HCT116 (cell line): ENCODE measurements at regions not wholly inside any gene's neighbourhood (a gene's known extent, or its start where the extent isn't known, plus 50 kb on each side); places are given as distances from the start of the nearest gene placed in this dataset.

ENCODE experiments used
- ATAC-seq: fragments of 200-7000 bp; cut with Tn5 transposase; 2 replicates; pipeline ENCODE4 v1.9.1; 2020; ENCODE audit warnings: mild to moderate bottlenecking, moderate library complexity
- BruUV-seq: library from RNA; stranded (reverse); fragments of 400-500 nt; replicated peaks from 2 replicates; lab custom pipeline; 2021; lab: Mats Ljungman, UMichigan
- CTCF ChIA-PET: fragments of 300-600 bp; sonication (Branson Sonifier 250); formaldehyde crosslinking; loops from one replicate; lab custom pipeline; 2021; ENCODE audit warnings: antibody characterized with exemption; lab: Charles Lee
- POLR2A ChIA-PET: fragments of 300-600, 350-600 bp; sonication (Branson Sonifier 250); formaldehyde crosslinking; loops from one replicate; lab custom pipeline; 2021; ENCODE audit warnings: antibody characterized with exemption; lab: Charles Lee
- RAD21 ChIA-PET, 2 experiments: fragments of 300-600 bp; sonication (Branson Sonifier 250); formaldehyde crosslinking; loops; one replicate each; lab custom pipeline; 2023; ENCODE audit warnings: low total read pairs in 2 of 2; ENCODE audit not compliant: uncharacterized antibody in 2 of 2, unreplicated experiment in 2 of 2, low non-redundant PET in 1 of 2; lab: Charles Lee
- DNase-seq: peaks from one replicate; pipeline ENCODE4 v3.0.0-alpha.2; 2010; ENCODE audit warnings: low read depth, low spot score
- H2AFZ ChIP-seq: fragments of 200-600 bp; shearing (Covaris generic), sonication (generic); 2 replicates; pipeline ENCODE4 v1.6.1; 2017; ENCODE audit warnings: low read depth, mixed run types, mixed read lengths, antibody characterized with exemption, low read length; ENCODE audit not compliant: poor library complexity, severe bottlenecking
- H3K27ac ChIP-seq: 2 replicates; pipeline ENCODE4 v1.5.1; 2012; ENCODE audit warnings: low read depth, low read length
- H3K27me3 ChIP-seq: fragments of 200-600 bp; sonication (generic); 2 replicates; pipeline ENCODE4 v1.6.1; 2016; ENCODE audit warnings: mixed run types, low read length, mixed read lengths; ENCODE audit not compliant: insufficient read depth
- H3K36me3 ChIP-seq, 2 experiments: fragments of 200-500 bp in 1 of 2; fragments of 200-600 bp in 1 of 2; sonication (Bioruptor generic) in 1 of 2; sonication (generic) in 1 of 2; 2 replicates each; pipeline versions ENCODE4 v1.5.1 to v1.6.1; 2014 to 2016; ENCODE audit warnings: low read length in 2 of 2, inconsistent platforms in 1 of 2, mixed read lengths in 1 of 2, mixed run types in 1 of 2; ENCODE audit not compliant: insufficient read depth in 2 of 2, control insufficient read depth in 1 of 2
- H3K4me1 ChIP-seq, 2 experiments: fragments of 200-600 bp in 1 of 2; sonication (generic) in 1 of 2; 2 replicates each; pipeline versions ENCODE4 v1.5.1 to v1.6.1; 2012 to 2017; ENCODE audit warnings: low read length in 2 of 2, inconsistent platforms in 1 of 2, mild to moderate bottlenecking in 1 of 2, mixed read lengths in 1 of 2, mixed run types in 1 of 2, moderate library complexity in 1 of 2; ENCODE audit not compliant: insufficient read depth in 2 of 2, control insufficient read depth in 1 of 2
- H3K4me2 ChIP-seq: fragments of 200-600 bp; sonication (generic); 2 replicates; pipeline ENCODE4 v1.6.1; 2017; ENCODE audit warnings: mixed run types, low read length, mixed read lengths
- H3K4me3 ChIP-seq, 2 experiments: fragments of 200-600 bp in 1 of 2; sonication (generic) in 1 of 2; replicated peaks in 1 of 2; 2 replicates each; pipeline ENCODE4 v1.5.1; 2011 to 2016; ENCODE audit warnings: low read length in 2 of 2, control low read depth in 1 of 2, low read depth in 1 of 2, mild to moderate bottlenecking in 1 of 2, mixed read lengths in 1 of 2, mixed run types in 1 of 2
- H3K79me2 ChIP-seq: fragments of 200-600 bp; sonication (generic); 2 replicates; pipeline ENCODE4 v1.6.1; 2017; ENCODE audit warnings: mild to moderate bottlenecking, mixed run types, low read length, moderate library complexity, mixed read lengths; ENCODE audit not compliant: insufficient read depth
- H3K9ac ChIP-seq: fragments of 200-600 bp; sonication (generic); 2 replicates; pipeline ENCODE4 v1.6.1; 2016; ENCODE audit warnings: low read length, mixed read lengths
- H3K9me2 ChIP-seq: fragments of 200-600 bp; sonication (generic), shearing (Covaris generic); 2 replicates; pipeline ENCODE4 v1.6.1; 2017; ENCODE audit warnings: mixed run types, mild to moderate bottlenecking, moderate library complexity; ENCODE audit not compliant: insufficient read depth
- H3K9me3 ChIP-seq, 2 experiments: fragments of 200-500 bp in 1 of 2; fragments of 200-600 bp in 1 of 2; sonication (Bioruptor generic) in 1 of 2; sonication (generic) in 1 of 2; 2 replicates each; pipeline ENCODE4 v1.6.1; 2014 to 2017; ENCODE audit warnings: low read length in 2 of 2, mixed read lengths in 2 of 2, inconsistent platforms in 1 of 2, low read depth in 1 of 2, mild to moderate bottlenecking in 1 of 2, mixed run types in 1 of 2, moderate library complexity in 1 of 2; ENCODE audit not compliant: control insufficient read depth in 1 of 2, insufficient read depth in 1 of 2
- H4K20me1 ChIP-seq: fragments of 200-600 bp; sonication (generic), shearing (Covaris generic); 2 replicates; pipeline ENCODE4 v1.6.1; 2017; ENCODE audit warnings: mixed run types, mild to moderate bottlenecking, moderate library complexity; ENCODE audit not compliant: insufficient read depth
- ATF3 ChIP-seq: IDR thresholded peaks from 2 replicates; pipeline ENCODE4 v1.6.1; 2012
- CBX3 ChIP-seq: IDR thresholded peaks from 2 replicates; pipeline ENCODE4 v1.6.1; 2012; ENCODE audit warnings: low read depth
- CEBPB ChIP-seq: IDR thresholded peaks from 2 replicates; pipeline ENCODE4 v1.6.1; 2012; ENCODE audit warnings: low read depth
- CTCF ChIP-seq, 3 experiments: fragments of 200-600 bp in 1 of 3; sonication (generic) in 1 of 3; IDR thresholded peaks in 2 of 3; conservative IDR thresholded peaks in 1 of 3; 2 replicates each; pipeline ENCODE4 v1.5.1; 2012 to 2017; ENCODE audit warnings: low read depth in 2 of 3, low read length in 2 of 3, antibody characterized with exemption in 1 of 3, borderline replicate concordance in 1 of 3, control low read depth in 1 of 3, mild to moderate bottlenecking in 1 of 3, mixed read lengths in 1 of 3, mixed run types in 1 of 3, moderate library complexity in 1 of 3; ENCODE audit not compliant: insufficient read depth in 1 of 3
- EGR1 ChIP-seq: IDR thresholded peaks from 2 replicates; pipeline ENCODE4 v1.6.1; 2012; ENCODE audit warnings: low read depth
- ELF1 ChIP-seq: IDR thresholded peaks from 2 replicates; pipeline ENCODE4 v1.6.1; 2012; ENCODE audit warnings: low read depth, borderline replicate concordance
- EZH2 ChIP-seq: fragments of 200-600 bp; sonication (generic); IDR thresholded peaks from 2 replicates; pipeline ENCODE4 v1.6.1; 2017; ENCODE audit warnings: antibody characterized with exemption, mixed run types
- EZH2phosphoT487 ChIP-seq: fragments of 200-600 bp; IDR thresholded peaks from 2 replicates; pipeline ENCODE4 v1.6.1; 2018; ENCODE audit warnings: antibody characterized with exemption, borderline replicate concordance
- FOSL1 ChIP-seq: IDR thresholded peaks from 2 replicates; pipeline ENCODE4 v1.6.1; 2012; ENCODE audit warnings: low read depth
- JUND ChIP-seq: IDR thresholded peaks from 2 replicates; pipeline ENCODE4 v1.6.1; 2012
- MAX ChIP-seq: IDR thresholded peaks from 2 replicates; pipeline ENCODE4 v1.6.1; 2012
- POLR2A ChIP-seq: IDR thresholded peaks from 2 replicates; pipeline ENCODE4 v1.7.0; 2011; ENCODE audit warnings: borderline replicate concordance; ENCODE audit not compliant: insufficient read depth, insufficient read length; ENCODE audit errors: extremely low read depth
- RAD21 ChIP-seq: IDR thresholded peaks from 2 replicates; pipeline ENCODE4 v1.6.1; 2012; ENCODE audit warnings: low read depth, mild to moderate bottlenecking
- REST ChIP-seq: IDR thresholded peaks from 2 replicates; pipeline ENCODE4 v1.6.1; 2012; ENCODE audit warnings: low read depth
- SIN3A ChIP-seq: IDR thresholded peaks from 2 replicates; pipeline ENCODE4 v1.6.1; 2012; ENCODE audit warnings: low read depth
- SP1 ChIP-seq: IDR thresholded peaks from 2 replicates; pipeline ENCODE4 v1.6.1; 2012; ENCODE audit warnings: low read depth
- TCF7L2 ChIP-seq: IDR thresholded peaks from 2 replicates; pipeline ENCODE4 v1.7.0; 2011; ENCODE audit warnings: borderline replicate concordance, inconsistent platforms; ENCODE audit not compliant: insufficient read depth, insufficient read length; ENCODE audit errors: extremely low read depth
- YY1 ChIP-seq: IDR thresholded peaks from 2 replicates; pipeline ENCODE4 v1.6.1; 2011; ENCODE audit warnings: low read length, low read depth, moderate library complexity, mild to moderate bottlenecking; ENCODE audit not compliant: insufficient replicate concordance; ENCODE audit errors: extremely low read depth
- ZFX ChIP-seq: fragments of 450-650 bp; IDR thresholded peaks from 2 replicates; pipeline ENCODE4 v1.6.1; 2017
- intact Hi-C: fragments of 100-400 bp; cut with micrococcal nuclease; formaldehyde crosslinking; loops from 2 replicates; pipeline ENCODE4 v1.10.0; 2022

- no peaks in the 10 kb centered on the region for H3K9me3 ChIP-seq
- H3K79me2 ChIP-seq = no peaks in the 10 kb centered on the region
- no peak overlapping the region for H3K4me2 ChIP-seq
- no peaks in the 10 kb centered on the region for H3K4me1 ChIP-seq
- no peak overlapping the region for H3K27ac ChIP-seq
- CTCF ChIA-PET = no interaction called here
- no peaks in the 10 kb centered on the region for H3K9me2 ChIP-seq
- H3K9ac ChIP-seq = no peak overlapping the region
- H3K27me3 ChIP-seq = peaks cover 21% of the 10 kb centered on the region
- no TSS peak for BruUV-seq
- no peak for DNase-seq
- H3K4me3 ChIP-seq = no peak overlapping the region
- TF ChIP-seq TCF7L2 (no peak), POLR2A (no peak), REST (no peak), FOSL1 (no peak), JUND (no peak), ELF1 (no peak), YY1 (no peak), SIN3A (no peak), CTCF (IDR thresholded peaks at IDR 0.05 in 2 of 3, conservative IDR thresholded peaks at IDR 0.05 in 1 of 3; ENCODE audit: borderline replicate concordance in 1 of 3, insufficient read depth in 1 of 3, low read depth in 2 of 3, low read length in 2 of 3) (no peak), RAD21 (no peak), EZH2 (no peak), CBX3 (no peak), ATF3 (no peak), CEBPB (no peak), EZH2phosphoT487 (no peak), MAX (no peak), SP1 (no peak), ZFX (no peak), EGR1 (no peak)
- TF ChIP-seq, all 23 proteins: peak for 0
- Histone ChIP-seq H2AFZ (no peak overlapping the region), H3K36me3 (no peaks in the 10 kb centered on the region), H4K20me1 (no peaks in the 10 kb centered on the region)
- ChIA-PET RAD21 (no interaction called here), POLR2A (no interaction called here)
- intact Hi-C loops = no loop called here
- ATAC-seq = no peak
These were observed 1158.3 kb downstream of the RPIA start for GRCh38 chr2:89849731-89850130.
